Erythroblast (primary cell): ENCODE measurements at regions not wholly inside any gene's neighbourhood (a gene's known extent, or its start where the extent isn't known, plus 50 kb on each side); places are given as distances from the start of the nearest gene placed in this dataset.

Experiments used
- GATA1 ChIP-seq: IDR thresholded peaks from 2 replicates; pipeline ENCODE4 v1.6.1; 2011; ENCODE audit warnings: low read depth, mild to moderate bottlenecking, control low read depth, low read length, moderate library complexity
- POLR2A ChIP-seq: IDR thresholded peaks from 2 replicates; pipeline ENCODE4 v1.6.1; 2011; ENCODE audit warnings: mild to moderate bottlenecking, low read length

GRCh38 chr13:53694814-53695532 is 666.4 kb downstream of the OLFM4 start:
- no peak for TF ChIP-seq POLR2A
- TF ChIP-seq GATA1 = no peak
